VCaP (cell line): ENCODE measurements at regions not wholly inside any gene's neighbourhood (a gene's known extent, or its start where the extent isn't known, plus 50 kb on each side); places are given as distances from the start of the nearest gene placed in this dataset.

Source experiments
- H3K27ac ChIP-seq: fragments of 450-650 bp; 2 replicates; pipeline ENCODE4 v1.5.1; 2017
- CTCF ChIP-seq: fragments of 450-650 bp; conservative IDR thresholded peaks from 2 replicates; pipeline ENCODE4 v1.5.1; 2017; ENCODE audit warnings: mild to moderate bottlenecking, moderate library complexity

DNA sequence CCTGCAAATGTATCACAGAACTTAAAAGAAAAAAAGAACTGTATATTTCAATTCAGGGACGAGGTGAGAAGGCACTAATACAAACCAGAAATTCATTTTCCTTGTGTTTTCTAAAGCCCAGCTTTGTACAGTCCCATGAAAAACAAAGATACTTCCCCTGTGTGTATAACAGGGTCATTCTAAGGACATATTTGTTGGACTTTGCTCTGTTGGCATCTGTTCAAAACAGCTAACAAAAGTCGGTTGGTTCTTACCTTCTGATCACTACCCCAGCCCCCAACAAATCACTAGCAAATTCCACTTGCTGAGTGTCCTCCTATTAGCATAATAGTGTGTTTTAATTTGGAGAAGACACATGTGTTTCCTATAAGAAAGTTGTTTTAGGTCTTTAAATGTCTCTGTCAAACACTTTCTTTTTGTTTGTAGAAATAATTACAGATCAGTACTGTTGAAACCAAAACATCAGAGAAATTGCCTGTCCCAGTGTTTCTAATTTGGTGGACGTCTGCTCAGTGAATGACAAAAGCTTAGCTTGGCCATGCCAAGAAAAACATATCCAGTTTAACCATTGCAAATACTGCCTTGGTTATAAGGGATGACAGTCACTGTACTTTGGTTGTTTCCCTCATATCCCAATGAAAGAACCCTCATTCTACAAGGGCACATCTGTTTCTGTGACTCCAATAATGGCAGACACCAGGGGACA lies 480.5 kb downstream of the EBF1 start:
- H3K27ac ChIP-seq = peak overlapping the region; percentile 39; the same call in 1 of the 2 replicates
- TF ChIP-seq CTCF = no peak

DNA sequence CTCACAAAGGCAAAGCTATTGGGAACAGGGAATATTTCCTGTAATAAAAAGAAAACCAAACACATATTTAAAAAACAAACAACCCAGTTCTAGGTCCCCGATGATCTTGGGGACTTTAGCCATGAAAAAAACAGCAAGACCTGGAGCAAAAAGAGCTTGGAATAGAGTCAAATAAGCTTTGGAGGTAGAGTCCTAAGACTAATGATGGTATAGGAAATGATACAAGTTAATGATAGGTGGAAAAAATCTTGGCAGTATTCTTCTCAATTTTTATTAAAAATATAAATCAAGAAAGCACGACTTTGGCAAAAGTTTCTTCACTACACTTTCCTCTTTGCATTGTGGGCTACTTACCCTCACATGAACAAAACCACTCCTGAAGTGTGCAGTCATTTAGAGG lies 481.5 kb downstream of the EBF1 start:
- no peak for TF ChIP-seq CTCF
- peak overlapping the region; percentile 39; the same call in 1 of the 2 replicates for H3K27ac ChIP-seq

GRCh38 chr5:158616707-158617106 lies 483.0 kb downstream of the EBF1 start:
- TF ChIP-seq CTCF = no peak

GRCh38 chr5:158614951-158615350 lies 484.8 kb downstream of the EBF1 start:
- no peak for TF ChIP-seq CTCF
- H3K27ac ChIP-seq = no peak overlapping the region

More at GRCh38 chr5:158616707-158617106, 483.0 kb downstream of the EBF1 start:
- H3K27ac ChIP-seq = no peak overlapping the region

GRCh38 chr5:158611581-158611980 lies 488.1 kb downstream of the EBF1 start:
- no peak overlapping the region for H3K27ac ChIP-seq
- TF ChIP-seq CTCF = no peak

DNA sequence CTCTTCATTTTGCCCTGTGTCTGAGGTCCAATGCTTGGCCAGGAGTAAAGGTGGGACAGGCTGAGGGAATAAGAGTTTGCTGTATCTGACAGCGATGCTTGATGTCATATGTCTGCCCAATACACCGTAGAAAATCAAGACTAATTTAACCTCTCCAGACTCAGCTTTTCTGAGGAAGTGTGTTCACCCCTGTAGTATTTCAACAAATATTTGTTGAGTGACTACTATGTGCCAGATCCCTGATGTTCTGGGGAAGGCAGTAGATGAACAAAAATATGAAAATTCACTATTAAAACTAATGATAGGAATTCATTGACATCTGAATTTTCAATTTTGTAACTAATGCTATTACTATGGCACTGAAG lies 489.7 kb downstream of the EBF1 start:
- TF ChIP-seq CTCF = no peak
- no peak overlapping the region for H3K27ac ChIP-seq

DNA sequence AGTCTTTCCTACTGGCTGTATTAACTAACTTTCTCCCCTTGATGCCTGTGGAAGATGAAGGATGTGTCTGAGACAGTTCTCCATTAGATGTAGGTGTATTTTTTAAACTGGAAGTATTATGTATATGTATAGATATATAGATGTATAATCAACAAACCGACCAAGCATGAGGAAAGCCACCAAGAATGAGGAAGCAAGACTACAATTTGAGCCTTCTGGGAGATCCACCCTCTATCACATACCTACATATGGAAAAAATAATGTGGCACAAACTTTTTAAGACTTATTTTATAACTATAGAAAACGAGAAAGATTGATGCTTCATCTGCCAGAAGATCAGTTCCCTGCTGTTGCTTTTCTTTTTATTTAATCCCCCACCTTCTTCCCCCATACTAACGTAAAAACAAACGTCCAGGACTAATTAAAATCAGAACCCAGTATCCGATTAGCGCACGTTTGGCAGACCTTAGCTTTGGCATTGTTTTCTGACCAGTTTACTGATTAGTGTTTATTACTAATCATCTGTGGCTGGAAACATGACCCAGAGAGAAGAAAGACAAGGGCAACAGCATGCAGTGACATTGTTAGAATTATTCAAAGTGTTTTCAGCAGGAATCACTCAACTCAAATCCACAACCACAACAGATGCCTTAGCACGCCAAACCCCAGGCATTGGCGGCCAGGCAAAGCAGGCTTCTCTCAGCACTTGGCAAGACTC lies 490.2 kb downstream of the EBF1 start:
- TF ChIP-seq CTCF = no peak
- H3K27ac ChIP-seq = no peak overlapping the region
